Endothelial cell of umbilical vein (primary cell): ENCODE measurements at regions not wholly inside any gene's neighbourhood (a gene's known extent, or its start where the extent isn't known, plus 50 kb on each side); places are given as distances from the start of the nearest gene placed in this dataset.

Experiments
- BruUV-seq: library from RNA; stranded (reverse); fragments of 400-500 nt; replicated peaks from 2 replicates; lab custom pipeline; 2021; lab: Mats Ljungman, UMichigan
- CTCF ChIA-PET: fragments of 300-600, 350-600 bp; sonication (Branson Sonifier 250); formaldehyde crosslinking; loops from one replicate; lab custom pipeline; 2021; ENCODE audit warnings: antibody characterized with exemption, inconsistent platforms; lab: Charles Lee
- POLR2A ChIA-PET: fragments of 300-600, 350-600 bp; sonication (Branson Sonifier 250); formaldehyde crosslinking; loops from one replicate; lab custom pipeline; 2021; ENCODE audit warnings: antibody characterized with exemption, inconsistent platforms; lab: Charles Lee
- DNase-seq: peaks from one replicate; pipeline ENCODE4 v3.0.0-alpha.2; 2011; ENCODE audit warnings: low read depth, low spot score
- FAIRE-seq: peaks from 2 replicates; lab custom pipeline; 2011; peaks lifted over from hg19 to GRCh38; lab: Jason Lieb, UNC
- H2AFZ ChIP-seq: 2 replicates; pipeline ENCODE4 v1.6.0; 2012; ENCODE audit warnings: low read depth, low read length, control low read depth, inconsistent platforms
- H3K27ac ChIP-seq: 2 replicates; pipeline ENCODE4 v1.5.1; 2011; ENCODE audit warnings: low read depth, mild to moderate bottlenecking, control low read depth, low read length, moderate library complexity; ENCODE audit not compliant: insufficient read depth
- H3K27me3 ChIP-seq, 2 experiments: 2 replicates each; pipeline versions ENCODE4 v1.6.0 to v1.6.1; 2011; ENCODE audit warnings: low read length in 2 of 2, mixed read lengths in 1 of 2; ENCODE audit not compliant: control insufficient read depth in 2 of 2, insufficient read depth in 2 of 2
- H3K36me3 ChIP-seq, 2 experiments: 2 replicates in 1 of 2; 3 replicates in 1 of 2; pipeline ENCODE4 v1.5.1; 2011; ENCODE audit warnings: low read length in 2 of 2, mild to moderate bottlenecking in 1 of 2, moderate library complexity in 1 of 2; ENCODE audit not compliant: control insufficient read depth in 2 of 2, insufficient read depth in 2 of 2; ENCODE audit errors: extremely low read depth in 1 of 2
- H3K4me1 ChIP-seq: 3 replicates; pipeline ENCODE4 v1.5.1; 2011; ENCODE audit warnings: mild to moderate bottlenecking, low read length; ENCODE audit not compliant: control insufficient read depth, insufficient read depth; ENCODE audit errors: extremely low read depth
- H3K4me2 ChIP-seq: 2 replicates; pipeline ENCODE4 v1.6.1; 2011; ENCODE audit warnings: low read length, control low read depth, mixed read lengths; ENCODE audit not compliant: insufficient read depth
- H3K4me3 ChIP-seq, 3 experiments: fragments of 200-600 bp in 1 of 3; sonication (generic), shearing (Covaris generic) in 1 of 3; replicated peaks in 1 of 3; 2 replicates each; pipeline ENCODE4 v1.5.1; 2011 to 2016; ENCODE audit warnings: control low read depth in 3 of 3, low read length in 3 of 3, mild to moderate bottlenecking in 2 of 3, inconsistent platforms in 1 of 3, low read depth in 1 of 3, moderate library complexity in 1 of 3; ENCODE audit not compliant: insufficient read depth in 1 of 3
- H3K79me2 ChIP-seq: 2 replicates; pipeline ENCODE4 v1.6.0; 2012; ENCODE audit warnings: low read length, inconsistent platforms; ENCODE audit not compliant: control insufficient read depth, insufficient read depth
- H3K9ac ChIP-seq: replicated peaks from 2 replicates; pipeline ENCODE3; 2011; ENCODE audit warnings: low read length, control low read depth; ENCODE audit not compliant: insufficient read depth; ENCODE audit errors: extremely low read depth
- H3K9me1 ChIP-seq: replicated peaks from 3 replicates; pipeline ENCODE4 v1.6.0; 2011; ENCODE audit warnings: mild to moderate bottlenecking, low read length; ENCODE audit not compliant: control insufficient read depth, insufficient read depth; ENCODE audit errors: extremely low read depth
- H3K9me3 ChIP-seq: replicated peaks from 2 replicates; pipeline ENCODE4 v1.5.1; 2012; ENCODE audit warnings: low read length, inconsistent platforms; ENCODE audit not compliant: control insufficient read depth, insufficient read depth
- H4K20me1 ChIP-seq: replicated peaks from 2 replicates; pipeline ENCODE3; 2011; ENCODE audit warnings: mild to moderate bottlenecking, low read length; ENCODE audit not compliant: control insufficient read depth, insufficient read depth; ENCODE audit errors: extremely low read depth
- CTCF ChIP-seq, 2 donors: IDR thresholded peaks; 1 replicate in 1 of 2; 2 replicates in 1 of 2; pipeline ENCODE4 v1.5.1; 2011; ENCODE audit warnings: low read length in 2 of 2, mild to moderate bottlenecking in 2 of 2, moderate library complexity in 2 of 2, control low read depth in 1 of 2, inconsistent platforms in 1 of 2, low read depth in 1 of 2; ENCODE audit not compliant: insufficient read depth in 1 of 2; ENCODE audit errors: extremely low read depth in 1 of 2
- EZH2 ChIP-seq: IDR thresholded peaks from 2 replicates; pipeline ENCODE4 v1.6.1; 2012; ENCODE audit warnings: borderline replicate concordance, low read depth, mild to moderate bottlenecking, moderate library complexity, low read length, inconsistent platforms; ENCODE audit not compliant: severe bottlenecking
- FOS ChIP-seq: IDR thresholded peaks from 2 replicates; pipeline ENCODE4 v1.6.1; 2011; ENCODE audit warnings: mild to moderate bottlenecking, low read length, moderate library complexity, borderline replicate concordance; ENCODE audit not compliant: insufficient read depth
- GATA2 ChIP-seq: IDR thresholded peaks from 2 replicates; pipeline ENCODE4 v1.7.0; 2011; ENCODE audit warnings: low read depth, mild to moderate bottlenecking, moderate library complexity, mixed read lengths, low read length; ENCODE audit not compliant: insufficient read length, insufficient read depth
- JUN ChIP-seq: IDR thresholded peaks from 2 replicates; pipeline ENCODE4 v1.6.1; 2011; ENCODE audit warnings: borderline replicate concordance, low read depth; ENCODE audit not compliant: insufficient read length, insufficient read depth
- MYC ChIP-seq: IDR thresholded peaks from one replicate; pipeline ENCODE4 v1.6.1; 2011; ENCODE audit warnings: mild to moderate bottlenecking, low read depth, low read length
- POLR2A ChIP-seq: IDR thresholded peaks from 2 replicates; pipeline ENCODE4 v1.6.1; 2012; ENCODE audit warnings: low read depth, mild to moderate bottlenecking, control low read depth, low read length
- POLR2AphosphoS5 ChIP-seq: IDR thresholded peaks from 2 replicates; pipeline ENCODE4 v1.6.1; 2012; ENCODE audit warnings: low read depth, mild to moderate bottlenecking, control low read depth, low read length, moderate library complexity; ENCODE audit not compliant: insufficient read depth
- dilution Hi-C: fragments of 300-500 bp; cut with MboI; formaldehyde crosslinking; loops from one replicate; pipeline ENCODE4 v1.15.0; 2019; ENCODE audit warnings: low sequenced_read_pairs; ENCODE audit not compliant: extremely low pct_ligation_motif_present
- intact Hi-C: fragments of 100-400 bp; cut with micrococcal nuclease; formaldehyde crosslinking; loops from one replicate; pipeline ENCODE4 v1.10.0; 2022
- TF ChIP-seq, protein P1 (sequence below): IDR thresholded peaks from 2 replicates; pipeline ENCODE4 v1.6.1; 2011; ENCODE audit not compliant: insufficient read depth, insufficient read length

- Histone ChIP-seq H3K9me1 (no peaks in the 10 kb centered on the region), H3K36me3 (no peaks in the 10 kb centered on the region), H3K4me3 (no peak overlapping the region), H3K9me3 (peaks cover 2% of the 10 kb centered on the region), H3K4me1 (no peaks in the 10 kb centered on the region), H2AFZ (no peak overlapping the region), H4K20me1 (no peaks in the 10 kb centered on the region), H3K27ac (no peak overlapping the region), H3K27me3 (no peaks in the 10 kb centered on the region), H3K79me2 (no peaks in the 10 kb centered on the region), H3K4me2 (no peak overlapping the region), H3K9ac (no peak overlapping the region)
- ChIA-PET CTCF (no interaction called here), POLR2A (no interaction called here)
- FAIRE-seq (no peak), DNase-seq (no peak)
- dilution Hi-C loops (no loop called here), intact Hi-C loops (no loop called here)
- BruUV-seq, result no TSS peak
- TF ChIP-seq CTCF (IDR thresholded peaks at IDR 0.05; ENCODE audit: extremely low read depth in 1 of 2, insufficient read depth in 1 of 2, low read depth in 1 of 2, low read length in 2 of 2) (no peak), FOS (no peak), POLR2AphosphoS5 (no peak), MYC (no peak), JUN (no peak), GATA2 (no peak), EZH2 (no peak), POLR2A (no peak)
- TF ChIP-seq, protein P1, sequence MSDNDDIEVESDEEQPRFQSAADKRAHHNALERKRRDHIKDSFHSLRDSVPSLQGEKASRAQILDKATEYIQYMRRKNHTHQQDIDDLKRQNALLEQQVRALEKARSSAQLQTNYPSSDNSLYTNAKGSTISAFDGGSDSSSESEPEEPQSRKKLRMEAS, result no peak
Measured at GRCh38 chr16:73317321-73317857, 269.5 kb upstream of the ZFHX3 start.
